Activated CD8-positive, alpha-beta T cell treated with anti-CD3 and anti-CD28 coated beads for 36 hours (primary cell): ENCODE measurements at regions not wholly inside any gene's neighbourhood (a gene's known extent, or its start where the extent isn't known, plus 50 kb on each side); places are given as distances from the start of the nearest gene placed in this dataset.

Experiments
- ATAC-seq: fragments of 200-7000 bp; cut with Tn5 transposase; one replicate; pipeline ENCODE4 v1.10.0; 2021; ENCODE audit warnings: mild to moderate bottlenecking, moderate library complexity
- CTCF ChIA-PET: fragments of 350-600 bp; sonication (Branson Sonifier 250); formaldehyde crosslinking; loops from one replicate; lab custom pipeline; 2021; ENCODE audit warnings: antibody characterized with exemption; lab: Charles Lee
- POLR2A ChIA-PET: fragments of 350-600 bp; sonication (Branson Sonifier 250); formaldehyde crosslinking; loops from one replicate; lab custom pipeline; 2021; ENCODE audit warnings: antibody characterized with exemption; lab: Charles Lee
- DNase-seq: peaks from one replicate; pipeline ENCODE4 v3.0.0-alpha.2; 2020
- H3K27ac Mint-ChIP-seq: one replicate; pipeline ENCODE4 v1.8.0; 2021; ENCODE audit warnings: mild to moderate bottlenecking, mixed read lengths
- H3K27me3 Mint-ChIP-seq: one replicate; pipeline ENCODE4 v1.8.0; 2021; ENCODE audit warnings: mixed read lengths
- H3K36me3 Mint-ChIP-seq: one replicate; pipeline ENCODE4 v1.8.0; 2021; ENCODE audit warnings: low read depth, mixed read lengths
- H3K4me1 Mint-ChIP-seq: one replicate; pipeline ENCODE4 v1.8.0; 2021; ENCODE audit warnings: low read depth, mixed read lengths
- H3K4me3 Mint-ChIP-seq: one replicate; pipeline ENCODE4 v1.8.0; 2021; ENCODE audit warnings: mild to moderate bottlenecking, moderate library complexity, mixed read lengths
- H3K9me3 Mint-ChIP-seq: one replicate; pipeline ENCODE4 v1.8.0; 2021; ENCODE audit warnings: mixed read lengths
- CTCF ChIP-seq: fragments of 200-600 bp; IDR thresholded peaks from one replicate; pipeline ENCODE4 v1.8.0; 2022; ENCODE audit warnings: antibody characterized with exemption, mild to moderate bottlenecking
- intact Hi-C: fragments of 100-400 bp; cut with micrococcal nuclease; formaldehyde crosslinking; loops from one replicate; pipeline ENCODE4 v1.10.0; 2022

GRCh38 chr4:18559492-18559891 is 537.9 kb upstream of the LCORL start:
- intact Hi-C loops, result no loop called here
- DNase-seq, result no peak
- POLR2A ChIA-PET, result no interaction called here
- Mint-ChIP-seq H3K9me3 (peaks cover 5% of the 10 kb centered on the region), H3K4me3 (no peak overlapping the region), H3K27me3 (peaks cover 5% of the 10 kb centered on the region), H3K27ac (no peak overlapping the region), H3K36me3 (no peaks in the 10 kb centered on the region), H3K4me1 (no peaks in the 10 kb centered on the region)
- CTCF ChIA-PET, result no interaction called here
- no peak for ATAC-seq
- no peak for TF ChIP-seq CTCF

- CTCF ChIA-PET, result interaction anchor here (1.1 to 1.4 kb wide), 2 partner anchors 10 to 37 kb away, joined by 3 read pairs; no protein-coding TSS in a partner anchor
- no peak for TF ChIP-seq CTCF
- H3K4me1 Mint-ChIP-seq, result no peaks in the 10 kb centered on the region
- ATAC-seq (no peak), DNase-seq (no peak)
- no peaks in the 10 kb centered on the region for H3K36me3 Mint-ChIP-seq
- no peaks in the 10 kb centered on the region for H3K9me3 Mint-ChIP-seq
- H3K27ac Mint-ChIP-seq, result no peak overlapping the region
- POLR2A ChIA-PET, result no interaction called here
- intact Hi-C loops, result no loop called here
- no peak overlapping the region for H3K4me3 Mint-ChIP-seq
- H3K27me3 Mint-ChIP-seq, result peaks cover 1% of the 10 kb centered on the region
Observed at GRCh38 chr4:18556402-18556801, 534.8 kb upstream of the LCORL start.

GRCh38 chr4:18540349-18540748 is 518.8 kb upstream of the LCORL start:
- Mint-ChIP-seq H3K9me3 (no peaks in the 10 kb centered on the region), H3K27me3 (peaks cover 1% of the 10 kb centered on the region), H3K4me1 (no peaks in the 10 kb centered on the region), H3K4me3 (no peak overlapping the region), H3K27ac (no peak overlapping the region), H3K36me3 (no peaks in the 10 kb centered on the region)
- CTCF ChIA-PET, result no interaction called here
- no peak for ATAC-seq
- intact Hi-C loops, result no loop called here
- no peak for TF ChIP-seq CTCF
- no peak for DNase-seq
- POLR2A ChIA-PET, result no interaction called here

- Mint-ChIP-seq H3K36me3 (no peaks in the 10 kb centered on the region), H3K4me1 (no peaks in the 10 kb centered on the region), H3K9me3 (no peaks in the 10 kb centered on the region), H3K27me3 (peaks cover 1% of the 10 kb centered on the region), H3K4me3 (no peak overlapping the region), H3K27ac (no peak overlapping the region)
- intact Hi-C loops, result no loop called here
- no peak for TF ChIP-seq CTCF
- ChIA-PET POLR2A (no interaction called here), CTCF (no interaction called here)
- ATAC-seq (no peak), DNase-seq (no peak)
Observed at GRCh38 chr4:18538121-18538520, 516.6 kb upstream of the LCORL start.

GRCh38 chr4:18536428-18536827 is 514.9 kb upstream of the LCORL start:
- Mint-ChIP-seq H3K9me3 (no peaks in the 10 kb centered on the region), H3K36me3 (no peaks in the 10 kb centered on the region), H3K27me3 (peaks cover 1% of the 10 kb centered on the region), H3K27ac (no peak overlapping the region), H3K4me1 (no peaks in the 10 kb centered on the region), H3K4me3 (no peak overlapping the region)
- DNase-seq (no peak), ATAC-seq (no peak)
- ChIA-PET CTCF (no interaction called here), POLR2A (no interaction called here)
- intact Hi-C loops, result no loop called here
- TF ChIP-seq CTCF, result no peak
